Breast epithelium (tissue), 3 donors: ENCODE measurements at regions not wholly inside any gene's neighbourhood (a gene's known extent, or its start where the extent isn't known, plus 50 kb on each side); places are given as distances from the start of the nearest gene placed in this dataset.

ENCODE experiments used
- CTCF ChIP-seq, 3 donors: fragments of 450-650 bp; IDR thresholded peaks; one replicate each; pipeline ENCODE4 v1.5.1; 2016 to 2017; ENCODE audit warnings: antibody characterized with exemption in 3 of 3, mild to moderate bottlenecking in 3 of 3, moderate library complexity in 3 of 3
- POLR2A ChIP-seq: fragments of 450-650 bp; IDR thresholded peaks from one replicate; pipeline ENCODE4 v1.6.1; 2016; ENCODE audit warnings: antibody characterized with exemption, mild to moderate bottlenecking, moderate library complexity
- POLR2AphosphoS5 ChIP-seq, 3 donors: sonication (generic); formaldehyde crosslinking; IDR thresholded peaks; one replicate each; pipeline ENCODE4 v1.6.1; 2017; ENCODE audit warnings: antibody characterized with exemption in 3 of 3

DNA sequence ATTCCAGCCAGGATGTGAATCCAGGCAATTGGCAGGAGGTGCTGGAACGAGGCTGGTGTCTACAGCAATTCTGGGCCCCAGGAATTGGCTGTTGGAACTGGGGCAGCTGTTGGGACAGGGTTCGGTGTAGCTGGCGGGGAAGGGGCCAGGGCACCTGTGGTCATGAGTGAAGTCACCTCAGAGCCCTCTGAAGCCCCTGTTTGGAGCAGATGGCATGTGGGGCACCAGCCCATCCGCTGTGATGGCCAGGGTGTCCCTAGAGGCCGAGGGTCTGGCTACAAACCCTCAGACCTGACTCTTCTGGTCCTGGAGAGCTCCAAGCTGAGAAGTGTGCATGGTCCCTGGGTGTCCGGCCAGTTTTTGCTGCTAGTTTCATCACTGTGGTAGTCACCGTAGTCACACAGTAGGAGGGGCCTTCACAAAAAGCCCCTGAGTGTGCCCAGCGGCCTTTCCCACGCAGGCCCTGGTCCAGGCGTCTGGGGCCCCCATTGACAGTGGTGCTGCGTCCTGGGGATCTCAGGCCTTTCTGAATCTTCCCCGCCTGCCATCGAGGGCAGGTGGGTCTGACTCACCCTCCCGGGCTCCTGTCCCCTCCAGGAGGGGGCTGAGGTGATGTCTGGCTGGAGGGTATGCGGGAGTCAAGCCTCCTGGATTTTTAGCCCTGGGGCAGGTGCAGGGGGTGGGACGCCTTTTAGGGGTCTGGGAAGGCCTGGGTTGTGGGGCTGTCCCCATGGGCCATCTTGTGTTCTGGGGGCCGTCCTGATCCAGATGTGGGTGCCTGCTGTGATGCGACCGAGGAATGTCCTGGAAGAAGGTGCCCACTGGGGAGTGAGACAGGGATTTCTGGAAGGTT lies 368.0 kb downstream of the TMEM121 start:
- no peak for TF ChIP-seq CTCF (IDR thresholded peaks at IDR 0.05)
- TF ChIP-seq POLR2A = no peak
- no peak for TF ChIP-seq POLR2AphosphoS5 (IDR thresholded peaks at IDR 0.05)
